Gastroesophageal sphincter (tissue), 3 donors: ENCODE measurements at regions not wholly inside any gene's neighbourhood (a gene's known extent, or its start where the extent isn't known, plus 50 kb on each side); places are given as distances from the start of the nearest gene placed in this dataset.
"Not testable (repeated sequence)": the region's sequence is repeated elsewhere in the genome, so short reads cannot be mapped to it uniquely, and the experiment has no call there.

Experiments
- EP300 ChIP-seq: sonication (generic); formaldehyde crosslinking; IDR thresholded peaks from one replicate; pipeline ENCODE4 v1.6.1; 2017; ENCODE audit warnings: antibody characterized with exemption, mild to moderate bottlenecking
- POLR2A ChIP-seq, 2 donors: fragments of 450-650 bp; IDR thresholded peaks; one replicate each; pipeline ENCODE4 v1.6.1; 2017; ENCODE audit warnings: antibody characterized with exemption in 2 of 2, mild to moderate bottlenecking in 2 of 2, moderate library complexity in 1 of 2
- POLR2AphosphoS5 ChIP-seq: sonication (generic); formaldehyde crosslinking; IDR thresholded peaks from one replicate; pipeline ENCODE4 v1.6.1; 2017; ENCODE audit warnings: antibody characterized with exemption
- TF ChIP-seq, protein P1 (sequence below), 4 experiments: fragments of 200-600 bp in 2 of 4; fragments of 450-650 bp in 2 of 4; sonication (generic) in 1 of 4; IDR thresholded peaks; one replicate each; pipeline ENCODE4 v1.5.1; 2017 to 2019; ENCODE audit warnings: antibody characterized with exemption in 4 of 4, mild to moderate bottlenecking in 2 of 4, moderate library complexity in 2 of 4

DNA sequence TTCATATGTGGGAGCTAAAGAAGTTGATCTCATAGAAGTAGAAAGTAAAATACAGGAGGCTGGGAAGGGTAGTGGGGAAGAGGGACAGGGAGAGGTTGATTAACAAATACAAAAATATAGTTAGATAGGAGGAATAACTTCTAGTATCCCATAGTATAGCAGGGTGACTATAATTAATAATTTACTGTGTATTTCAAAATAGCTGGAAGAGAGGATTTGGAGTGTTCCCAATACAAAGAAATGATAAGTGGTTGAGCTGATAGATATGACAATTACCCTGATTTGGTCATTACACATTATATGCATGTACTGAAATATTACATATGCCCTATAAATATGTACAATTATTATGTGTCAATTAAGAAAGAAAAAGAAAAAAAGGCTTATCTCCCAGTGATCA lies 73.5 kb upstream of the CDC42EP3 start:
- TF ChIP-seq, protein P1, sequence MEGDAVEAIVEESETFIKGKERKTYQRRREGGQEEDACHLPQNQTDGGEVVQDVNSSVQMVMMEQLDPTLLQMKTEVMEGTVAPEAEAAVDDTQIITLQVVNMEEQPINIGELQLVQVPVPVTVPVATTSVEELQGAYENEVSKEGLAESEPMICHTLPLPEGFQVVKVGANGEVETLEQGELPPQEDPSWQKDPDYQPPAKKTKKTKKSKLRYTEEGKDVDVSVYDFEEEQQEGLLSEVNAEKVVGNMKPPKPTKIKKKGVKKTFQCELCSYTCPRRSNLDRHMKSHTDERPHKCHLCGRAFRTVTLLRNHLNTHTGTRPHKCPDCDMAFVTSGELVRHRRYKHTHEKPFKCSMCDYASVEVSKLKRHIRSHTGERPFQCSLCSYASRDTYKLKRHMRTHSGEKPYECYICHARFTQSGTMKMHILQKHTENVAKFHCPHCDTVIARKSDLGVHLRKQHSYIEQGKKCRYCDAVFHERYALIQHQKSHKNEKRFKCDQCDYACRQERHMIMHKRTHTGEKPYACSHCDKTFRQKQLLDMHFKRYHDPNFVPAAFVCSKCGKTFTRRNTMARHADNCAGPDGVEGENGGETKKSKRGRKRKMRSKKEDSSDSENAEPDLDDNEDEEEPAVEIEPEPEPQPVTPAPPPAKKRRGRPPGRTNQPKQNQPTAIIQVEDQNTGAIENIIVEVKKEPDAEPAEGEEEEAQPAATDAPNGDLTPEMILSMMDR (IDR thresholded peaks at IDR 0.05): not testable (repeated sequence)
- not testable (repeated sequence) for TF ChIP-seq EP300; POLR2A (IDR thresholded peaks at IDR 0.05); POLR2AphosphoS5
